HG02973 (cell line): ENCODE measurements at regions not wholly inside any gene's neighbourhood (a gene's known extent, or its start where the extent isn't known, plus 50 kb on each side); places are given as distances from the start of the nearest gene placed in this dataset.

Experiments used
- ATAC-seq: cut with Tn5 transposase; IDR thresholded peaks from one replicate; pipeline ENCODE4 v1.9.1; 2021; ENCODE audit warnings: moderate library complexity; ENCODE audit not compliant: unreplicated experiment

- ATAC-seq, result peak; percentile 73
Observed at GRCh38 chr12:98418357-98419075, 96.9 kb upstream of the TMPO start.

DNA sequence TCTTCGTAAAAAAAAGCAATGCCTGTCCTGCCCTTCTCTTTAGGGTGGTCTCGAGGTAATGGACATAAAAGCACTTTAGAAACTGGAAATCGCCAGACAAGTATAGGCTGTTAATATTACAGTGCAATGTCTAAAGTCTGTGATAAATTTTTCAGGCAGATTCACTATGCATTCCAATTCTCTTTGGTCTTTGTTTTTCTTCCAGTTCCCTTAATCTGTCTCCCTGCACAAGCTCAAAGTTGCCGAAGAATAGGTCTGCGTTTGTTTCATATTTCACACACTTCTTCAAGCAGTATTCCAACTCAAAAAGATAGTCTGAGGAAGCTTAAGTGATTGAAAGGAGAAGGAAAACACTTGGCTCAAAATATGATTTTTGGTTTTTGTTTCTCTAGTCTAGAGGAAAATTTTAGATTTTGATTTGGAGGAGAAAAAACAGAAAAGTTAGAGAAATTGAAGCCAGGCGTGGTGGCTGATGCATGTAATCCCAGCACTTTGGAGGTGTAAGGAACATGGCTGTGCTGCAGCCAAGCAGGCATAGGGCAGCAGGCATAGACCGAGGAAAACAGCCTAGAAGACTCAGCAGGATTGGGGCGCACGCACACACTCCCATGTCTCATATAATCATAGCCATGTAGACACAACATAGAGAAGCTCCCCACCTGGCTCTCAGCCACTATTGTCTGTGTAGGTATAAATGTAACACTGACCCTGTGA is 96.2 kb upstream of the TMPO start:
- no peak for ATAC-seq

DNA sequence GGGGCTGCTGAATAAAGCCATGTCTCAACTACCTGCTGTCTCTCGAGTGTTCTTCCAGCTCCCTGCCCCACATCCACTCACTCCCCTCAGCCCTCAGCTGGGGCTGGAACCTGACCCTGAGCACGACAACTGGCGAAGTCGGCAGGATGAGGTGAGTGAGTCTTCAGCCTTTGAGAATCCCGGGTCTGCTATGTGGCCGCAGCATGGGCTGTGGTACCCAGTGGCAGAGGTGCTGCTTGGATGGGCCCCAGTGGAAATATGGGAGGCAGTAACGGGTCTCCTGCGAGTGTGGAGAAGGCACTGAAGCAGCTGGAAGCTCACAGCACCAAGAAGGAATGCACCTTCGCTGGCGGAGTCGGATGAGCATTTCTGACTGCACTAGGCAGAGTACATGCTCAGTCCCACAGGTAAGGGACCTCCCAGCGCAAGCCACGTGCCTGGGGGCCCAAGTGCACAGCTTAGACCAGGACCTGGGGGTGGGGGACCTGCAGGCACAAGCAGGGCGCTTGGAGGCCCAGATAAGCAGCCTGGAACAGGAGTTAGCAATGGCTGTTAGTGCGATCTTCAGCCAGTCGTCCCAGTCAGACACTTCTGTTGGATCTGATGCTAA is 95.5 kb upstream of the TMPO start:
- no peak for ATAC-seq

GRCh38 chr12:98420461-98420860 is 94.9 kb upstream of the TMPO start:
- no peak for ATAC-seq

GRCh38 chr12:98421316-98421715 is 94.1 kb upstream of the TMPO start:
- no peak for ATAC-seq

DNA sequence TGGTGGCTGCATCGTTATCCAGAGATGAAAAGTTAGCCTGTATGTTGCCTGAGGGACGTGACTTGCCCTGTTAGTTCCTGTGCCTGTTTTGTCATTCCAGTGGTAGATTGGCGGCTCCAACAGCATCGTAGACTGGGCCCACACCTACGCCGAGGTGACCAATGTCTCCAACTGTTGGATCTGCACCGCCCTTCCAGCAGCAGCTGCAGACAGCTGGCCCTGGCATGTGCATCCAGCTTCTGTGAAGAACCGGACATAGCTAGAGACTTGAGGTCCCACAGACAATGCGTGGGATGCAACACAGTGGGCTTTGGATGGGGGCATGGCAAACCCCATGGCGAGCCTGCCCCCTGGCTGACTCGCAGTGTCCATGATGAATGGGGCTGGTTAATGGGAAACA is 93.0 kb upstream of the TMPO start:
- no peak for ATAC-seq

DNA sequence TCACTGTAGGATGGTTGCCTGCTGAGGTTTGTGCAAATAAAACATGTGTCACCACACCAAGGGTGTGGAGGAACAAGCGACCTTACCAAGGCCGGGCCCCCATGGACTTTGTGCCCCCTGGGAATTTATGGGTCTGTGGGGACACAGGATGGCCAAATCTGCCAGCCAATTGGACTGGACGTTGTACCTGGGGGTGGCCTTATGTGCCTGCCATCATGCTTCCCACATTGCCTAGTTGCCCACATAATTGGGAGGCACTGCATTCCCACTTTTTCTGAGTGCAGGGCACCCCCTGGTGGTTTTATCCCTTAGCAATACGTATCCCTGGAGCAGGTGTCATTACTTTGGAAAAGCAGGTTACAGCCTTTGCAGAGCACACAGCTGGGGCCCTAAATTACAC is 92.6 kb upstream of the TMPO start:
- ATAC-seq, result no peak

DNA sequence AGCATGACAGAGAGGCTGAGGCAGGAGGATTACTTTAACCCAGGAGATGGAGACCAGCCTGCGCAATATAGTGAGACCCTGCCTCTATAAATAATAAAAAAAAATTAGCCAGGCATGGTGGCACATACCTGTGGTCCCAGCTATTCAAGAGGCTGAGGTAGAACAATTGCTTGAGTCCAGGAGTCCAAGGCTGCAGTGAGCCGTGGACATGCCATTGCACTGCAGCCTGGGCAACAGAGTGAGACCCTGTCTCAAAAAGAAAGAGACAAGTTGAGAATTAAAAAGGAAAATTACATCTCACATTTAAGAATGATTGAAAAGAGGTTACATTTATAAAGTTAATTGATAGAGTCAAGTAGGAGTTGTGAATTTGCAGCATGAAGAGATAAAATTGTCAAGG is 91.4 kb upstream of the TMPO start:
- ATAC-seq, result no peak

DNA sequence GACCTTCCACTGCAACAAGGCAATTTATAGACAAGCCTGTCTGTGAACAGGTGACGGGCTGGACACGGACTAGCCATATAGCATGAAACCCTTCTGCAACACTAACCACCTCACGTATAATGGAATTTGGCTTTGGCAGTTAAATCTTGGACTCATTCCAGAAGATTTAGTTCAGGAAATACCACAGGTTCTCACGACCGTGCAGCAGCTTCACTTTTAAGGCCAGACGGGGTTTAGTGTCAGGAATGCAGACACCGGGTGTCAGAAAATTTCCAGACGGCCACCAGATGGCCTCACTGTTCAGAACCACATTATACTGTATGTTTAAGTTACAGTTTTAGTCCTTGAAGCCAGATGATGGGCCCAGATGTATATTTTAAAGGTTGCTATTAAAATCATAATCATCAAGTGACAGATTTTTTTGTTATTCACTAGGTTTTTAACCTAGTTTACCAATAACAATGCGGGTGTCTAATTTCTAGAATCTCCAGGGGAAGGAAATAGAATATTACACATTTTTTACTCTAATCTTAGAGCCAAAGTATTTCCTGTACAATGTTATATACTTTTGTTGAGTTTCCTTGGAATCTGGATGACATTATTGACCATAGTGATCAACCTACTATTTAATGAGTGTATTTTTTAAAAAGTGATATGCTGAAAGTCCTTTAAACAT is 90.5 kb upstream of the TMPO start:
- ATAC-seq, result peak; percentile 80

DNA sequence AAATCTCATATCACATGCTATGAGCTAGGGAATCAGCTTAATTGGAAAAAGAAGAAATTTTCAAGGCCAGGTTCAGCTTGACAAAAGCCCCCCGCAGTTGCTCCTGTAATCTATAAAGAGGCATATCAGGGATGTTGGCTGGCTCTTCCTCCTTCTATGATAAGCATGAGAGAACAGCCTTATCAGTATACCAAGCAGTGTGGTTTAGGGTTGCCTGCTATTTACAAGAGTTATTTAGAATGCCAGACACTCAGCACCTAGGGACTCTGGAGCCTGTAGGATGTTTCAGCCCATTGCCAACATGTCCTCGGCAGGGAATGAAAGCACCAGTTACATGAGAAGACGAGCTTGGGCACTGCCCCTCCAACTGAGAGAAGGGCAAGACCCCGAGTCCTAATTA is 89.5 kb upstream of the TMPO start:
- ATAC-seq, result no peak

DNA sequence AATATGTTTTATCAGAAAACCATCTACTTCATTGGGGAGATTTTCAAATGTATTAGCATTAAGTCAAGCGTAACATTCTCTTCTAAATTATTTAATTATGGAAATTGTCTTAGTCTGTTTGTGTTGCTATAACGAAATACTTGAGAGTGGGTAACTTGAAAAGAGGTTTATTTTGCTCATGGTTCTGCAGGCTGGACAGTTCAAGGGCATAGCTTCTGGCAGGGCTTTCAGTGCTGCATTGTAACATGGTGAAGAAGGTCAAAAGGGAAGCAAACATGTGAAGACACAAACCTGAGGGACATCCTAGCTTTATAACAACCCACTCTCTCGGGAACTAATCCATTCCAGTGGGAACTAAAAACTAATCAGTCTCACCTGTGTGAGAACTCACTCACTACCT is 84.3 kb upstream of the TMPO start:
- no peak for ATAC-seq

- no peak for ATAC-seq
Observed at GRCh38 chr12:98437166-98437565, 78.2 kb upstream of the TMPO start.

GRCh38 chr12:98437806-98438595 is 77.4 kb upstream of the TMPO start:
- no peak for ATAC-seq

DNA sequence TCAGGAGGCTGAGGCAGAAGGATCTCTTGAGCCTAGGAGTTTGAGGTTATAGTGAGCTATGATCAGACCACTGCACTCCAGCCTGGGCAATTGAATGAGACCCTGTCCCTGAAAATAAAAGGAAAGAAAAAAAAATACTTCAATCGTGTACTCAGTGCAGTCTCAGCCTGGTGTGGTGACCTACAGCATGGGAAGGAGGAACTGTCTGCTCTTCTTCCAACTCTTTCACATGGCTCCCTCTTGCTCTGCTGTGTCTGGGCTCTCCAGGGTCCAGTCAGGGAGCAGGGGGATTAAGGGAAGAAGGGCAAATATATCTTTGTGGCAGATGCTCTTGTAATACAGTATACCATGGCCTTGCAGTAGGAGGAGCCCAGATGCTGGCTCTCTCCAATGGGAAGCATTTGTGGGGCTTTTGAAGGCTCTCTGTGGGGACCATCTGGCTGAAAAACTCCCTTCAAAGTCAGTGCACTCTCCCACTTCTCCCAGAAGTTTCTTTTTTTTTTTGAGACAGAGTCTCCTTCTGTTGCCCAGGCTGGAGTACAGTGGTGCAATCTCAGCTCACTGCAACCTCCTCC is 76.6 kb upstream of the TMPO start:
- no peak for ATAC-seq

DNA sequence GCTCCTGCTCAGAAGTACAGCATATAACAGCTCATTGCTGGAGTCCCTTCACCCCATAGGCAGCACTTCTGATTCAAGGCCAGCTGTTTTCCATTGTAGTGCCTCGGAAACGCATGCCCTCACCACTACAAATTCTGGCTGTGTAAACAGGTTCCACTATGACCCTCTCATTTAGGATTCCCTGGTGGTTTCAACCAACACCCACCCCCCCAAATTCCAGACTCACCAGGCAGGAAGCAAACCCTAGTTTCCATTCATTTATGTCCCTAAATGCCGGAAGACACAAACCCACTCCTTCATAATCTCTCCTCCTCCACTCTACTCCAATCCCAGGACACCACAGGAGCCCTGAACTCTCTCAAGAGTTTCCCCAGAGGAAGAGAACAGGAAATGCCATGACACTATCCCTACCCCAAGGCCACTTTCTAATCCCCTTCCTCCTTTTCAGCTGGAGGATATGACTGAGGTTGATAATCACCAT is 75.9 kb upstream of the TMPO start:
- no peak for ATAC-seq

- ATAC-seq, result no peak
Observed at GRCh38 chr12:98439981-98440581, 75.3 kb upstream of the TMPO start.

- no peak for ATAC-seq
Observed at GRCh38 chr12:98446060-98446459, 69.3 kb upstream of the TMPO start.

DNA sequence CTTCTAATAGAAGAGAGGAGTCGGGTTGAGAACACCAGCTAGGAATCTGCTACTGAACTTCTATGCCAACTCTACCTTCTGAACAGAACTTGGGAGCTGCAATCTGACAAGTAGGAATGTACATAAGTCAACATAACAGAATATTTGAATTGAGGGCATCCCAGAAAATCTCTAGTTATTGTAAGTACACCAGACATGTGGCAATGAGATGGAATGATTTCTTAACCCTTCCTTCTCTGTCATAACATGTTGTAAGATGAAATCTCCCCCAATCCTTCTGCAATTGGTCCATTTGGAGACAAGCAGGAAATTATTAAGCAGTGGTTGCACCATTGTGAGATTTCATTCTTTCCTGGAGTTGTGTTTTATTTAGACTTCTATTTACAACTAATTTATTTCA is 68.7 kb upstream of the TMPO start:
- no peak for ATAC-seq

GRCh38 chr12:98449584-98449983 is 65.8 kb upstream of the TMPO start:
- ATAC-seq, result no peak

GRCh38 chr12:98453070-98453469 is 62.3 kb upstream of the TMPO start:
- no peak for ATAC-seq
